ENCODE measurements at regions not wholly inside any gene's neighbourhood (a gene's known extent, or its start where the extent isn't known, plus 50 kb on each side); places are given as distances from the start of the nearest gene placed in this dataset.

- no peak overlapping the region for H3K27ac ChIP-seq
- ChIA-PET CTCF (no interaction called here), POLR2A (ENCODE audit: low non-redundant PET) (no interaction called here)
- no peak for TF ChIP-seq CTCF (conservative IDR thresholded peaks at IDR 0.05; ENCODE audit: low read depth)
- DNase-seq (ENCODE audit: low spot score) = no peak
Measured at GRCh38 chr10:62666275-62666674, 138.2 kb upstream of the ADO start.

- ChIA-PET POLR2A (ENCODE audit: low non-redundant PET) (no interaction called here), CTCF (no interaction called here)
- H3K27ac ChIP-seq = no peak overlapping the region
- no peak for TF ChIP-seq CTCF (conservative IDR thresholded peaks at IDR 0.05; ENCODE audit: low read depth)
- DNase-seq (ENCODE audit: low spot score) = no peak
Measured at GRCh38 chr10:62669341-62669740, 135.2 kb upstream of the ADO start.

GRCh38 chr10:62671104-62671503 lies 133.4 kb upstream of the ADO start:
- POLR2A ChIA-PET (ENCODE audit: low non-redundant PET) = no interaction called here
- DNase-seq (ENCODE audit: low spot score) = no peak
- no peak for TF ChIP-seq CTCF (conservative IDR thresholded peaks at IDR 0.05; ENCODE audit: low read depth)
- no peak overlapping the region for H3K27ac ChIP-seq
- CTCF ChIA-PET = interaction anchor here (0.6 kb wide), 1 partner anchor 58 kb away, joined by 3 read pairs; no protein-coding TSS in a partner anchor

GRCh38 chr10:62681211-62681940 lies 123.1 kb upstream of the ADO start:
- TF ChIP-seq CTCF (conservative IDR thresholded peaks at IDR 0.05; ENCODE audit: low read depth) = no peak
- CTCF ChIA-PET = no interaction called here
- DNase-seq (ENCODE audit: low spot score) = no peak
- no peak overlapping the region for H3K27ac ChIP-seq
- POLR2A ChIA-PET (ENCODE audit: low non-redundant PET) = no interaction called here

GRCh38 chr10:62684911-62685310 lies 119.6 kb upstream of the ADO start:
- DNase-seq (ENCODE audit: low spot score) = no peak
- ChIA-PET POLR2A (ENCODE audit: low non-redundant PET) (no interaction called here), CTCF (no interaction called here)

GRCh38 chr10:62687230-62687748 lies 117.2 kb upstream of the ADO start:
- DNase-seq (ENCODE audit: low spot score) = peak; percentile 31
- ChIA-PET POLR2A (ENCODE audit: low non-redundant PET) (no interaction called here), CTCF (no interaction called here)
- TF ChIP-seq CTCF (conservative IDR thresholded peaks at IDR 0.05; ENCODE audit: low read depth) = no peak
- no peak overlapping the region for H3K27ac ChIP-seq

More at GRCh38 chr10:62684911-62685310, 119.6 kb upstream of the ADO start:
- H3K27ac ChIP-seq = no peak overlapping the region
- no peak for TF ChIP-seq CTCF (conservative IDR thresholded peaks at IDR 0.05; ENCODE audit: low read depth)

Data from RWPE1 (cell line).